Cardiac muscle cell (in vitro differentiated cells and primary cell): ENCODE measurements at regions not wholly inside any gene's neighbourhood (a gene's known extent, or its start where the extent isn't known, plus 50 kb on each side); places are given as distances from the start of the nearest gene placed in this dataset.

Experiments
- DNase-seq, 2 donors: peaks; one replicate each; pipeline versions ENCODE4 v3.0.0 to v3.0.0-alpha.2; 2010 to 2017; ENCODE audit warnings: low read depth in 1 of 2, low spot score in 1 of 2
- H3K27ac ChIP-seq: fragments of 200-600 bp; sonication (generic); 2 replicates; pipeline ENCODE4 v1.5.1; 2016
- H3K27me3 ChIP-seq: fragments of 200-600 bp; sonication (generic); 2 replicates; pipeline ENCODE4 v1.6.0; 2016; ENCODE audit warnings: control low read depth
- H3K36me3 ChIP-seq: fragments of 200-600 bp; sonication (generic); 2 replicates; pipeline ENCODE4 v1.5.1; 2016; ENCODE audit warnings: control low read depth
- H3K4me1 ChIP-seq: fragments of 200-600 bp; sonication (generic); 2 replicates; pipeline ENCODE4 v1.8.1; 2017; ENCODE audit warnings: low read depth, mild to moderate bottlenecking, mixed run types
- H3K4me3 ChIP-seq: fragments of 200-600 bp; sonication (generic); 2 replicates; pipeline ENCODE4 v1.5.1; 2016; ENCODE audit warnings: mild to moderate bottlenecking
- H3K9me3 ChIP-seq: fragments of 200-600 bp; sonication (generic); 2 replicates; pipeline ENCODE4 v1.5.1; 2017; ENCODE audit warnings: low read depth, mild to moderate bottlenecking, control low read depth
- TF ChIP-seq, protein P1 (sequence below): IDR thresholded peaks from 2 replicates; pipeline ENCODE4 v1.5.1; 2012; ENCODE audit warnings: low read depth, mild to moderate bottlenecking, low read length

DNA sequence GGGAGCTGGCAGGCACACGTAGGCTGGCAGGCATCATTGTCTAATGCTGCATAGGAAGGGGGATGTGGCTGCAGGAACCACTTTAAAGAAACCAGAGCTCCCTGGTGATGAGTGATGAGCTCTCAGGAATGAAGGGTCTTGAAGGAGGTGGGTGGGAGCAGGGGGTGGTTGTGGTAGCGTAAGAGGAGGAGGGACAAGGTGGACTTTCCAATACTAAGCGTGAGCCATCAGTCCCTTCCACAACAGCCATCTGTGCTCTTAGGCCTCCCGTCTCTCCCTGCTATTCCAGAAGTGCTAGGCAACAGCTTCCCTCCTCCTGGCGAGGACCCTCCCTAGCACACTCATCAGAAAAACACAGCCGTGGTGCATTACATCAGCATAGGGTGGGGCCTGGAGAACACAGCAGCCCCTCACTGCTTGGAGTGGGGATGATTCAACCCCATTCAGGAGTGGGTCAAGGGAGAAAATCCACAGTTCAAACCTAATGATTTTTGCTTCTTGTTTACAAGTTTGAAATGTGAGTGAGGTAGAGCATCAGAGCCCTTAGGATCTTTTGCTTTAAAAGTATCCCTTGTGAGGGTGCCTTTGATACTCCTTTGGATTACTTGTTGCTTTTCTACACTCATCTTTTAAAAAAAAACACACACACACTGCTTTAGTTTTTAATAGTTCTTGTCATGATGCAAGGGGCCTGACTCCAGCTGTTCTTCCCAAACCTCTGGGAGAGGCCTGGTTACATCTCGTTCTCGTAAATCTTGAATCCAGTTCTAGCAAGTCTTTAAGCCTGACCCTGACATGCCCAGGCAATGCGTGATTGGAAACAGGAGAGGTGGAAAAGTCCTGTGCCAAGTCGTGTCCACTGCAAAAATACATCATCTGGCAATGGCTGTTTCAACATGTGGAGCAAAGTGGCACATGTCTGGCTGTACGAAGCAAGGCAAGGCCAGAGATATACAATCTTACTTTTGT is 356.4 kb upstream of the DDHD1 start:
- Histone ChIP-seq H3K9me3 (no peaks in the 10 kb centered on the region), H3K27ac (no peak overlapping the region), H3K4me3 (no peak overlapping the region), H3K4me1 (peaks cover 7% of the 10 kb centered on the region), H3K36me3 (no peaks in the 10 kb centered on the region), H3K27me3 (peaks cover 35% of the 10 kb centered on the region)
- DNase-seq, result peak; percentile 11 to 88
- TF ChIP-seq, protein P1, sequence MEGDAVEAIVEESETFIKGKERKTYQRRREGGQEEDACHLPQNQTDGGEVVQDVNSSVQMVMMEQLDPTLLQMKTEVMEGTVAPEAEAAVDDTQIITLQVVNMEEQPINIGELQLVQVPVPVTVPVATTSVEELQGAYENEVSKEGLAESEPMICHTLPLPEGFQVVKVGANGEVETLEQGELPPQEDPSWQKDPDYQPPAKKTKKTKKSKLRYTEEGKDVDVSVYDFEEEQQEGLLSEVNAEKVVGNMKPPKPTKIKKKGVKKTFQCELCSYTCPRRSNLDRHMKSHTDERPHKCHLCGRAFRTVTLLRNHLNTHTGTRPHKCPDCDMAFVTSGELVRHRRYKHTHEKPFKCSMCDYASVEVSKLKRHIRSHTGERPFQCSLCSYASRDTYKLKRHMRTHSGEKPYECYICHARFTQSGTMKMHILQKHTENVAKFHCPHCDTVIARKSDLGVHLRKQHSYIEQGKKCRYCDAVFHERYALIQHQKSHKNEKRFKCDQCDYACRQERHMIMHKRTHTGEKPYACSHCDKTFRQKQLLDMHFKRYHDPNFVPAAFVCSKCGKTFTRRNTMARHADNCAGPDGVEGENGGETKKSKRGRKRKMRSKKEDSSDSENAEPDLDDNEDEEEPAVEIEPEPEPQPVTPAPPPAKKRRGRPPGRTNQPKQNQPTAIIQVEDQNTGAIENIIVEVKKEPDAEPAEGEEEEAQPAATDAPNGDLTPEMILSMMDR, result no peak

DNA sequence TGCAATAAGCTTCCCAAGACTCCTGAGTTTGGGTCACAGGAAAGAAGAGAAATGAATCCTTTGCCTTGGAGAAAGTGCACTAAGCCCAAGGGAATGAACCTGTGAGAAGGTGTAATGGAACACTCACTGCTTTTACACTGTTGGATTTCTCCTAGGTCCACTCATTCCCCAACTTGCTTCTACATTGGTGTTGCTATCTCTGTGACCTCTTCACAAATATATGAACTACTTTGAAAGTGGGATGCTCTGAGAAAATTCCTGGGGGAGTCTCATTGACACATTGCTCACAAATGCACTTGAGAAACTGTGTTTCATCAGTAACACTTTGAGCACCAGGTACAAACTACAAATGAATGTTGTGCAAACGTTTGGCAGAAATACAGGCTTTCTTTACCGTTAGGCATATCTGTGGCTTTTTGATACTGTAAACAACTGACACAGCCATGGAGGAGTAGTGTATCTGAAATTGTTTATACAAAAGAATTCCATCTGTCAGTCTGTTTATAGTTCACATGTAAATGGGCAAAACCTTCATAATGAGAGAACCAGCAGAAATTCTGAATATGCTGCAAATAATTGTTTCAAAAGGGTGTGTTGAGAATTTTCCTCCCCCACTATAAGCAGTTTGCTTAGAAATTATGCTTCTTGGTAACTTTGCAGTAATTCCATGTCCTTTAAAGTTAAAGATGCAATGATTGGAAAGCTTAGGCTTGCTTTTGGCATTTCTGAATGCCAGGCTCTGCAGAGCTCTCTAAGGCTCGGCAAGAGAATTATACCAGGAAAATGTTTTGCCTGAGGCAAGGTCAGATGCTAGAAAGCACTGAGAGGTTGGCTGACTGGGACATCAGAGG is 348.5 kb upstream of the DDHD1 start:
- Histone ChIP-seq H3K4me1 (no peaks in the 10 kb centered on the region), H3K4me3 (no peak overlapping the region), H3K9me3 (no peaks in the 10 kb centered on the region), H3K27me3 (peaks cover 15% of the 10 kb centered on the region), H3K36me3 (no peaks in the 10 kb centered on the region), H3K27ac (no peak overlapping the region)
- TF ChIP-seq, protein P1, result no peak
- peak in 1 of 2 donors; percentile 9 for DNase-seq

DNA sequence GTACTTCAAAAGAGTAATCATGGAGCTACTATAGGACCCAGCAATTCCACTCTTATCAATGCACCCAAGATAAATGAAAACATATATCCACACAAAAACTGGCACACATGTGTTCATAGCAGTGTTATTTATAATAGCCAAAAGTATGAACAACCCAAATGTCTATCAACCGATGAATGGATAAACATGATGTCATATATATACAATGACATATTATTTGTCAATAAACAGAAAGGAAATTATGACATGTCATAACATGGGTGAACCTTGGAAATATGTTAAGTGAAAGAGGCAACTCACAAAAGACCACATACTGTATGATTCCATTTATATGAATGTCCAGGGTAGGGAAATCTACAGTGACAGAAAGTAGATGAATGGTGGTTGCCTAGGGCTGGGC is 347.1 kb upstream of the DDHD1 start:
- Histone ChIP-seq H3K27me3 (peaks cover 15% of the 10 kb centered on the region), H3K36me3 (no peaks in the 10 kb centered on the region), H3K9me3 (no peaks in the 10 kb centered on the region), H3K4me3 (no peak overlapping the region), H3K27ac (no peak overlapping the region), H3K4me1 (no peaks in the 10 kb centered on the region)
- no peak for DNase-seq
- TF ChIP-seq, protein P1, result no peak

DNA sequence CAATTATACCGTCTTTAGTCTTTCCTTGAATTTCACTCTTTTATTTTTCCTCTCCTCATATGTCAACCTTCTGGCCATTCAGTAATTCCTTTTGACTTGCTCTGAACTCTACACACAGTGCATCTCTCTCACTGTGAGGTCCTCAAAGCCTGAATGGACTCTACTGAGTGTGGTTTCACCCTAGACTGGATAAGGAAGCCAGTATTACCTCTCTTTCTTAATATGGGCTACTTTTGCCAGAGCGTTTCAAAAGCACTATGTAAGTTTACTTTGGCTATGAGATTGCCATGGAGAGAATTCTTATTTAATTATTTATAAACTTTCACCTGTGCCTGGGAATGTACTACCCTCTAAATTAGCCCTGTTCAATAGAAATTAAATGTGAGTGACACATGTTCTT is 343.5 kb upstream of the DDHD1 start:
- peaks cover 21% of the 10 kb centered on the region for H3K4me1 ChIP-seq
- no peak overlapping the region for H3K27ac ChIP-seq
- no peaks in the 10 kb centered on the region for H3K9me3 ChIP-seq
- H3K36me3 ChIP-seq, result no peaks in the 10 kb centered on the region
- TF ChIP-seq, protein P1, result no peak
- no peak overlapping the region for H3K4me3 ChIP-seq
- DNase-seq, result no peak
- peaks cover 12% of the 10 kb centered on the region for H3K27me3 ChIP-seq

DNA sequence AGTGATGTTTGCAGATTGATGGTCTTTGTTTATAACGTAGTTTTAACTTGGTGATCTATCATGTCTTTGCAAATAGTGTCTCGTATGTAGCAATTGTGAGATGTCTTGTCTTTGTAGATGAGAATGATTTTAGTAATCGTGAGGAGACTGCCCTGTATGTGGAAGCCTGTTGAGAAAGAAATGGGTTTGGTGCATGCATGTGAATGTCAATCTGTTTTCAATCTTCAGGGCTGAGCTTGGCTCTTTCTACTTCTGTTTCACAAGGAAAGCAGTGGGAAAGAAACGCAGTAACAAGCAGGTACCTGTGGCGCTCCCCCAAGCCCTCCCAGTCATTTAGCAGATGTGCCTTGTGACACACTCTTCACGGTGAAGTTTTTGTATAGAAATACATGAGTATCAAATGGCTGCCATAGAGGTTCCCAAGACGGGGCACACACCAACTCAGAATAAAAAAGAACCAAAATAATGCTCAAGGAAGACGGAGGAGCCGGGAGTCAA is 342.8 kb upstream of the DDHD1 start:
- TF ChIP-seq, protein P1, result no peak
- no peaks in the 10 kb centered on the region for H3K36me3 ChIP-seq
- no peaks in the 10 kb centered on the region for H3K9me3 ChIP-seq
- no peak overlapping the region for H3K4me3 ChIP-seq
- DNase-seq, result no peak
- peaks cover 21% of the 10 kb centered on the region for H3K4me1 ChIP-seq
- H3K27me3 ChIP-seq, result peaks cover 7% of the 10 kb centered on the region
- H3K27ac ChIP-seq, result no peak overlapping the region
